ENCODE measurements at regions not wholly inside any gene's neighbourhood (a gene's known extent, or its start where the extent isn't known, plus 50 kb on each side); places are given as distances from the start of the nearest gene placed in this dataset.

- DNase-seq (ENCODE audit: low spot score) = no peak
These were observed 133.9 kb upstream of the CHST15 start for GRCh38 chr10:124227055-124227975.

GRCh38 chr10:124226271-124227054 lies 133.1 kb upstream of the CHST15 start:
- DNase-seq (ENCODE audit: low spot score) = no peak

GRCh38 chr10:124225467-124226270 lies 132.3 kb upstream of the CHST15 start:
- DNase-seq (ENCODE audit: low spot score) = no peak

GRCh38 chr10:124225029-124225466 lies 131.7 kb upstream of the CHST15 start:
- no peak for DNase-seq (ENCODE audit: low spot score)

- DNase-seq (ENCODE audit: low spot score) = peak; percentile 21
These were observed 131.1 kb upstream of the CHST15 start for GRCh38 chr10:124224331-124225028.

GRCh38 chr10:124223711-124224085 lies 130.3 kb upstream of the CHST15 start:
- no peak for DNase-seq (ENCODE audit: low spot score)

GRCh38 chr10:124222988-124223710 lies 129.8 kb upstream of the CHST15 start:
- no peak for DNase-seq (ENCODE audit: low spot score)

GRCh38 chr10:124222318-124222987 lies 129.1 kb upstream of the CHST15 start:
- DNase-seq (ENCODE audit: low spot score) = no peak

- DNase-seq (ENCODE audit: low spot score) = no peak
These were observed 128.2 kb upstream of the CHST15 start for GRCh38 chr10:124221356-124222317.

GRCh38 chr10:124220971-124221355 lies 127.6 kb upstream of the CHST15 start:
- DNase-seq (ENCODE audit: low spot score) = no peak

GRCh38 chr10:124220547-124220946 lies 127.1 kb upstream of the CHST15 start:
- DNase-seq (ENCODE audit: low spot score) = no peak

- DNase-seq (ENCODE audit: low spot score) = no peak
These were observed 126.3 kb upstream of the CHST15 start for GRCh38 chr10:124219655-124220054.

GRCh38 chr10:124219062-124219461 lies 125.7 kb upstream of the CHST15 start:
- no peak for DNase-seq (ENCODE audit: low spot score)

- no peak for DNase-seq (ENCODE audit: low spot score)
These were observed 124.8 kb upstream of the CHST15 start for GRCh38 chr10:124217906-124218804.

- DNase-seq (ENCODE audit: low spot score) = no peak
These were observed 123.6 kb upstream of the CHST15 start for GRCh38 chr10:124217031-124217430.

GRCh38 chr10:124214610-124215375 lies 121.4 kb upstream of the CHST15 start:
- DNase-seq (ENCODE audit: low spot score) = peak; percentile 19

GRCh38 chr10:124213899-124214510 lies 120.6 kb upstream of the CHST15 start:
- no peak for DNase-seq (ENCODE audit: low spot score)
